ENCODE measurements at regions not wholly inside any gene's neighbourhood (a gene's known extent, or its start where the extent isn't known, plus 50 kb on each side); places are given as distances from the start of the nearest gene placed in this dataset.

DNA sequence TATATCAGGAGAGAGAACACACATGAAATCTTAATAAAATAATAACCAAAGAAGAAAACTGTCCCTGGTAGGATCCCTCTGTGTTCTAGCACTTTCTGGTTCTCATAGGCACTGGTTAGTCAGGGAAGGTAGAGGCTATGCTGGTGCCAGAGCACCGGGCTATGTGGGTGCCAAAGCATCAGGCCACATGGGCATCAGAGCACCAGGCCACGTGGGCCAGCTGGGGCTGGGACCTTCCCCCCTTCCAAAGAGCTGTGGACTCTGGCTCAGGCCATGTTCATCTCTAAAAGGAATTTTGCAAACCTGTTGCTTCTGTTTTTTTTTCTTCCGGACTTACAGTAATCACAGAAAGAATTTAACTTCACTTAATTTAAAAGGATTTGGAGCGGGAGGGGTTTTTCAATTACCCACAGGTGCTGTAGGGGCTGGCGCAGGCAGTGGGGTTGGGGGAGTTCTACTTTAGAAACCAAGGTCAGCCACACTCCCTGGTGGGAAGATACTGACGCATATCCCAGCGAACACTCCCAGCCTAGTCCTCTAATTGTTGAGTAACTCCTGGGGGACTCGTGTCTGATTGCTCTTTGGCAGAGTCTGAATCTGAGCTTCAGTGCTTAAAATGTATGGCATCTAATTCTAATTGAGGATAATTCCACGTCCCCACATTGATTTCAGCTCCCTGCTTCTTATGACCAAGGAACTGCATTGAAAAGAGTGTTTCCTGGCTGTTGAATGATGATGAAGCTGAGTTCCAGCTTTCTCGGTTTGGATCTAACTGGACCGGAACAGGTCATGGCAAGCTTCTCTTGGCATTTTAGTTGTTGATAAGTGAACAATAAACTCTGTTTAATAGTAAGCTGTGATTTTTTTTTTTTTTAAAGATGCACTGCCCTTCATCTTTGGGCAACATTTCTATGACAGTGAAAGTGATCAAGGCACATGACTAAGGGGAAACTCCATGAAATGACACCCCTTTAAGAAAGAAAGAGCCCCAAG lies 110.7 kb upstream of the FZD8 start (continued):
- TF ChIP-seq, protein P1, sequence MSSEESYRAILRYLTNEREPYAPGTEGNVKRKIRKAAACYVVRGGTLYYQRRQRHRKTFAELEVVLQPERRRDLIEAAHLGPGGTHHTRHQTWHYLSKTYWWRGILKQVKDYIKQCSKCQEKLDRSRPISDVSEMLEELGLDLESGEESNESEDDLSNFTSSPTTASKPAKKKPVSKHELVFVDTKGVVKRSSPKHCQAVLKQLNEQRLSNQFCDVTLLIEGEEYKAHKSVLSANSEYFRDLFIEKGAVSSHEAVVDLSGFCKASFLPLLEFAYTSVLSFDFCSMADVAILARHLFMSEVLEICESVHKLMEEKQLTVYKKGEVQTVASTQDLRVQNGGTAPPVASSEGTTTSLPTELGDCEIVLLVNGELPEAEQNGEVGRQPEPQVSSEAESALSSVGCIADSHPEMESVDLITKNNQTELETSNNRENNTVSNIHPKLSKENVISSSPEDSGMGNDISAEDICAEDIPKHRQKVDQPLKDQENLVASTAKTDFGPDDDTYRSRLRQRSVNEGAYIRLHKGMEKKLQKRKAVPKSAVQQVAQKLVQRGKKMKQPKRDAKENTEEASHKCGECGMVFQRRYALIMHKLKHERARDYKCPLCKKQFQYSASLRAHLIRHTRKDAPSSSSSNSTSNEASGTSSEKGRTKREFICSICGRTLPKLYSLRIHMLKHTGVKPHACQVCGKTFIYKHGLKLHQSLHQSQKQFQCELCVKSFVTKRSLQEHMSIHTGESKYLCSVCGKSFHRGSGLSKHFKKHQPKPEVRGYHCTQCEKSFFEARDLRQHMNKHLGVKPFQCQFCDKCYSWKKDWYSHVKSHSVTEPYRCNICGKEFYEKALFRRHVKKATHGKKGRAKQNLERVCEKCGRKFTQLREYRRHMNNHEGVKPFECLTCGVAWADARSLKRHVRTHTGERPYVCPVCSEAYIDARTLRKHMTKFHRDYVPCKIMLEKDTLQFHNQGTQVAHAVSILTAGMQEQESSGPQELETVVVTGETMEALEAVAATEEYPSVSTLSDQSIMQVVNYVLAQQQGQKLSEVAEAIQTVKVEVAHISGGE (CRISPR knock-in tag; IDR thresholded peaks at IDR 0.05), result no peak
- TF ChIP-seq TCF12 (IDR thresholded peaks at IDR 0.05; ENCODE audit: low read depth, low read length) (no peak), HDAC2 (IDR thresholded peaks at IDR 0.05) (no peak), RELA (IDR thresholded peaks at IDR 0.05; ENCODE audit: borderline replicate concordance, partially characterized antibody) (no peak), SREBF1 (IDR thresholded peaks at IDR 0.05; ENCODE audit: low read length) (no peak), EED (IDR thresholded peaks at IDR 0.05; ENCODE audit: low read depth) (no peak), CREM (IDR thresholded peaks at IDR 0.05; ENCODE audit: low read depth) (no peak)
- TF ChIP-seq, protein P2, sequence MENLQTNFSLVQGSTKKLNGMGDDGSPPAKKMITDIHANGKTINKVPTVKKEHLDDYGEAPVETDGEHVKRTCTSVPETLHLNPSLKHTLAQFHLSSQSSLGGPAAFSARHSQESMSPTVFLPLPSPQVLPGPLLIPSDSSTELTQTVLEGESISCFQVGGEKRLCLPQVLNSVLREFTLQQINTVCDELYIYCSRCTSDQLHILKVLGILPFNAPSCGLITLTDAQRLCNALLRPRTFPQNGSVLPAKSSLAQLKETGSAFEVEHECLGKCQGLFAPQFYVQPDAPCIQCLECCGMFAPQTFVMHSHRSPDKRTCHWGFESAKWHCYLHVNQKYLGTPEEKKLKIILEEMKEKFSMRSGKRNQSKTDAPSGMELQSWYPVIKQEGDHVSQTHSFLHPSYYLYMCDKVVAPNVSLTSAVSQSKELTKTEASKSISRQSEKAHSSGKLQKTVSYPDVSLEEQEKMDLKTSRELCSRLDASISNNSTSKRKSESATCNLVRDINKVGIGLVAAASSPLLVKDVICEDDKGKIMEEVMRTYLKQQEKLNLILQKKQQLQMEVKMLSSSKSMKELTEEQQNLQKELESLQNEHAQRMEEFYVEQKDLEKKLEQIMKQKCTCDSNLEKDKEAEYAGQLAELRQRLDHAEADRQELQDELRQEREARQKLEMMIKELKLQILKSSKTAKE (IDR thresholded peaks at IDR 0.05; ENCODE audit: low read depth, poor library complexity, severe bottlenecking), result no peak
- TF ChIP-seq, protein P3, sequence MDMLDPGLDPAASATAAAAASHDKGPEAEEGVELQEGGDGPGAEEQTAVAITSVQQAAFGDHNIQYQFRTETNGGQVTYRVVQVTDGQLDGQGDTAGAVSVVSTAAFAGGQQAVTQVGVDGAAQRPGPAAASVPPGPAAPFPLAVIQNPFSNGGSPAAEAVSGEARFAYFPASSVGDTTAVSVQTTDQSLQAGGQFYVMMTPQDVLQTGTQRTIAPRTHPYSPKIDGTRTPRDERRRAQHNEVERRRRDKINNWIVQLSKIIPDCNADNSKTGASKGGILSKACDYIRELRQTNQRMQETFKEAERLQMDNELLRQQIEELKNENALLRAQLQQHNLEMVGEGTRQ (IDR thresholded peaks at IDR 0.05; ENCODE audit: borderline replicate concordance, low read depth, low read length), result no peak
